ENCODE measurements at regions not wholly inside any gene's neighbourhood (a gene's known extent, or its start where the extent isn't known, plus 50 kb on each side); places are given as distances from the start of the nearest gene placed in this dataset.
"Not testable (repeated sequence)": the region's sequence is repeated elsewhere in the genome, so short reads cannot be mapped to it uniquely, and the experiment has no call there.

DNA sequence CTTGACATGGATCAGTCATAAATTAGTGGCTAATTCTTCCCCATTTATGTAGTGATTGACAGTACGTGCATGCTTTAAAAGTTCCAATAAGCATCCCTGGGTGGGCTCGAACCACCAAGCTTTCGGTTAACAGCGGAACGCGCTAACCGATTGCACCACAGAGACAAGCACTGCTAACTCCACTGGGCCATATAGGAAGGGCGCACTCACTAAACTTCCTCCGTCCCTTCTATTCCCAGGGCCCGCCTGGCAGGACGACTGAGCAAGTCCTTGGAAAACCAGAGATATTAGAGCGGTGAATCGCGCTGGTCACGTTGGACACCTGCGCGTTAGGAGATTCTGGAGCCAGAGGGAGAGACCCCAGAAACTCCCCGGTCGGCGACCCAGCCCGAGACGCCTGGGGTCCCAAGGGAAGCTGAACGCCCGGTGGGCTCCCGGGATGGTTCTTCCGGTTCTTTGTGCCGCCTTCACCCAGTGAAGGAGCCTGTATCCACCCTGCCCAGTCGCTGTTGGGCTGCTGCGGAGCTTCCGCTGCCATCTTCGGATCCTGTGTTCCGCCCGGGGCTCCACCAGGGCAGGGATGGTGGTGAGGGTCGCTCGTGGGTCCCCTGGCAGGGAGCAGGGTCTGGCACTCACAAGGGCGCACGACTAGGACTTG, 62.8 kb downstream of the PPIAL4C start:
- TF ChIP-seq, protein P1, sequence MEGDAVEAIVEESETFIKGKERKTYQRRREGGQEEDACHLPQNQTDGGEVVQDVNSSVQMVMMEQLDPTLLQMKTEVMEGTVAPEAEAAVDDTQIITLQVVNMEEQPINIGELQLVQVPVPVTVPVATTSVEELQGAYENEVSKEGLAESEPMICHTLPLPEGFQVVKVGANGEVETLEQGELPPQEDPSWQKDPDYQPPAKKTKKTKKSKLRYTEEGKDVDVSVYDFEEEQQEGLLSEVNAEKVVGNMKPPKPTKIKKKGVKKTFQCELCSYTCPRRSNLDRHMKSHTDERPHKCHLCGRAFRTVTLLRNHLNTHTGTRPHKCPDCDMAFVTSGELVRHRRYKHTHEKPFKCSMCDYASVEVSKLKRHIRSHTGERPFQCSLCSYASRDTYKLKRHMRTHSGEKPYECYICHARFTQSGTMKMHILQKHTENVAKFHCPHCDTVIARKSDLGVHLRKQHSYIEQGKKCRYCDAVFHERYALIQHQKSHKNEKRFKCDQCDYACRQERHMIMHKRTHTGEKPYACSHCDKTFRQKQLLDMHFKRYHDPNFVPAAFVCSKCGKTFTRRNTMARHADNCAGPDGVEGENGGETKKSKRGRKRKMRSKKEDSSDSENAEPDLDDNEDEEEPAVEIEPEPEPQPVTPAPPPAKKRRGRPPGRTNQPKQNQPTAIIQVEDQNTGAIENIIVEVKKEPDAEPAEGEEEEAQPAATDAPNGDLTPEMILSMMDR (IDR thresholded peaks at IDR 0.05) = not testable (repeated sequence)
- TF ChIP-seq POLR2A (IDR thresholded peaks at IDR 0.05) = not testable (repeated sequence)
